ENCODE measurements at regions not wholly inside any gene's neighbourhood (a gene's known extent, or its start where the extent isn't known, plus 50 kb on each side); places are given as distances from the start of the nearest gene placed in this dataset.

DNA sequence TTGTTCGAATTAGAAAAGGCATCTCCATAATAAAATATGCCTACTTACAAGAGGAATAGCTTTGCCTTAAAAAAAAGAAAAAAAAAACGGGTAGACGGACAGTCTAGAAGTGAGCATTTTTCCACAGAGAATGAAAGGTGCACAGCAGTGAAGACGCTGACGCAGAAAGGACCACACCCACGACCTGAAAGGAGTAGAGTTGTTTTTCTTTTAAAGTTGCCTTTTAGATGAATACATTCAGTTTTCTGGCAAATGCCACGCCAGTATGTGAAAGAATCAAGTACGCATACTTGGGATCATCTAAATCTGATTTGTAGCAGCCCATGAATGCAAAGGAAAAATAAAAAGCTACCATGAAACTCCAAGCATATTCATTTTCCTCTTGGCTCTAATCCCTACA, 809.2 kb upstream of the SOX11 start:
- DNase-seq (ENCODE audit: low read depth, low spot score) = no peak
- CTCF ChIA-PET = no interaction called here
- TF ChIP-seq, protein P1, sequence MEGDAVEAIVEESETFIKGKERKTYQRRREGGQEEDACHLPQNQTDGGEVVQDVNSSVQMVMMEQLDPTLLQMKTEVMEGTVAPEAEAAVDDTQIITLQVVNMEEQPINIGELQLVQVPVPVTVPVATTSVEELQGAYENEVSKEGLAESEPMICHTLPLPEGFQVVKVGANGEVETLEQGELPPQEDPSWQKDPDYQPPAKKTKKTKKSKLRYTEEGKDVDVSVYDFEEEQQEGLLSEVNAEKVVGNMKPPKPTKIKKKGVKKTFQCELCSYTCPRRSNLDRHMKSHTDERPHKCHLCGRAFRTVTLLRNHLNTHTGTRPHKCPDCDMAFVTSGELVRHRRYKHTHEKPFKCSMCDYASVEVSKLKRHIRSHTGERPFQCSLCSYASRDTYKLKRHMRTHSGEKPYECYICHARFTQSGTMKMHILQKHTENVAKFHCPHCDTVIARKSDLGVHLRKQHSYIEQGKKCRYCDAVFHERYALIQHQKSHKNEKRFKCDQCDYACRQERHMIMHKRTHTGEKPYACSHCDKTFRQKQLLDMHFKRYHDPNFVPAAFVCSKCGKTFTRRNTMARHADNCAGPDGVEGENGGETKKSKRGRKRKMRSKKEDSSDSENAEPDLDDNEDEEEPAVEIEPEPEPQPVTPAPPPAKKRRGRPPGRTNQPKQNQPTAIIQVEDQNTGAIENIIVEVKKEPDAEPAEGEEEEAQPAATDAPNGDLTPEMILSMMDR (IDR thresholded peaks at IDR 0.05; ENCODE audit: insufficient read depth, low read length, missing control alignments) = no peak
- no peak overlapping the region for H3K4me3 ChIP-seq (ENCODE audit: low read depth, low read length)
- POLR2A ChIA-PET = no interaction called here

DNA sequence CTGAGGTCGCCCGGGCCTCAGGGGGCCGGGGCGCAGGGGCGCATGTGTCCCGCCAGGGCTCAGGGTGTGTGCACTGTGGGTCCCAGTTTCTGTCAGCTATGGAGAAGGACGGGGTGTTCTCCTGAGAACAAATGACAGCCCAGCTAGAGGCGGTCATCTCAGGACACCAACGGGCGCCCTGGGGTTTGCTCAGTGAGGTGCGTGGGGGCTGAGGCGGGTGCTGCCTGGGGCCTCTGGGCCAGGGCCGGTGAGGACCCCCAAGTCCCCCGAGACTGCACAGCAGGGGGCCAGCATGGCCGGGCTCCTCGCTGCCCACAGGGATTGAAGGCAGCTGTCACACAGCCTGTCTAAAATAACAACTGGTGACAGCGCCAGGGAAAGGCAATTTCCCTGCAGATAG, 808.8 kb upstream of the SOX11 start:
- TF ChIP-seq, protein P1 (IDR thresholded peaks at IDR 0.05; ENCODE audit: insufficient read depth, low read length, missing control alignments) = no peak
- POLR2A ChIA-PET = no interaction called here
- DNase-seq (ENCODE audit: low read depth, low spot score) = no peak
- H3K4me3 ChIP-seq (ENCODE audit: low read depth, low read length) = no peak overlapping the region
- CTCF ChIA-PET = no interaction called here

GRCh38 chr2:4884117-4884571, 808.0 kb upstream of the SOX11 start:
- POLR2A ChIA-PET = no interaction called here
- DNase-seq (ENCODE audit: low read depth, low spot score) = no peak
- CTCF ChIA-PET = no interaction called here
- TF ChIP-seq, protein P1 (IDR thresholded peaks at IDR 0.05; ENCODE audit: insufficient read depth, low read length, missing control alignments) = no peak
- H3K4me3 ChIP-seq (ENCODE audit: low read depth, low read length) = no peak overlapping the region

DNA sequence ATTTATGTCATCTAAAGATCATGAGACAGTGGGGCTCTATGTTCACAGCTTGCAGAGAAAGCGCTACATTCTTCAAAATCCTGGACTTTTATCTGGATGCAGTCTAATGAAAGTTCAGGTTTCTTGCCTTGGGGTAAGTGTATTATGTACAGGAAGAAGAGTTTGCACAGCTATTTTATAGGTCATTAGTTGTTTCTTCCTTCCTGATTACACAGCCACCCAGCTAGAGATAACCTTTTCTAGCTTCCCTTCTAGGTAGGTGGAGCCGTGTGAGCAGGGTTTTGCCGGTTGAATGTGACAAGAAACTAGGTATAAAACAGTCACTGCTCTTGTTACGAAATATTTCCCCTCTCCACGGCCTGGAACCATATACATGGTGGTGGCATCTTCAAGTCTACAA, 800.8 kb upstream of the SOX11 start:
- TF ChIP-seq, protein P1 (IDR thresholded peaks at IDR 0.05; ENCODE audit: insufficient read depth, low read length, missing control alignments) = no peak
- CTCF ChIA-PET = no interaction called here
- POLR2A ChIA-PET = no interaction called here
- DNase-seq (ENCODE audit: low read depth, low spot score) = no peak
- H3K4me3 ChIP-seq (ENCODE audit: low read depth, low read length) = no peak overlapping the region

GRCh38 chr2:4895371-4895770, 796.8 kb upstream of the SOX11 start:
- TF ChIP-seq, protein P1 (IDR thresholded peaks at IDR 0.05; ENCODE audit: insufficient read depth, low read length, missing control alignments) = no peak
- POLR2A ChIA-PET = no interaction called here
- no peak overlapping the region for H3K4me3 ChIP-seq (ENCODE audit: low read depth, low read length)
- CTCF ChIA-PET = no interaction called here
- DNase-seq (ENCODE audit: low read depth, low spot score) = no peak

GRCh38 chr2:4898706-4899105, 793.5 kb upstream of the SOX11 start:
- DNase-seq (ENCODE audit: low read depth, low spot score) = no peak
- CTCF ChIA-PET = no interaction called here
- POLR2A ChIA-PET = no interaction called here
- TF ChIP-seq, protein P1 (IDR thresholded peaks at IDR 0.05; ENCODE audit: insufficient read depth, low read length, missing control alignments) = no peak
- no peak overlapping the region for H3K4me3 ChIP-seq (ENCODE audit: low read depth, low read length)

Measured in AG04449 (cell line).